ENCODE measurements at regions not wholly inside any gene's neighbourhood (a gene's known extent, or its start where the extent isn't known, plus 50 kb on each side); places are given as distances from the start of the nearest gene placed in this dataset.

DNA sequence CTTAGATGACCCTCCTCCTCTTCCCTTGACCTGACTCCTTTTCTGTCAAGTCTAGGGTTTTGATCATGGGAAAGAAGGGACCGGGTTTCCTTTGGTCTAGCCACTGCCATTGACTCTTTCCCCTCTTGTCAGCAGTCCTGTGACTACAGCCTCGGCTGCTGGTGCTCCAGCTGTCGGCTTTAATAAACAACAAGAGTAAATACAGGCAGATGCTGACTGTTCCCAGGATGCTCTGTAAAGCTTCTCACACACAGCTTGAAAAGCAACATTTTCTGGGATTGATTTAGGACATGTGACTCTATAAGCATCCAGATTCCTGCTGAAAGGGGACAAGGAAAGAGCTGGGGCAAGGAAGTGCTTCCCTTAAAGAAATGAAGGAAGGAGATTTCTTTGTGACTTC is 53.5 kb upstream of the CTTNBP2NL start:
- Mint-ChIP-seq H3K36me3 (no peaks in the 10 kb centered on the region), H3K27me3 (peaks cover 30% of the 10 kb centered on the region), H3K9me3 (peaks cover 2% of the 10 kb centered on the region), H3K4me1 (peaks cover 21% of the 10 kb centered on the region), H3K4me3 (no peak overlapping the region), H3K27ac (no peak overlapping the region)
- CTCF ChIA-PET: no interaction called here
- DNase-seq: no peak

DNA sequence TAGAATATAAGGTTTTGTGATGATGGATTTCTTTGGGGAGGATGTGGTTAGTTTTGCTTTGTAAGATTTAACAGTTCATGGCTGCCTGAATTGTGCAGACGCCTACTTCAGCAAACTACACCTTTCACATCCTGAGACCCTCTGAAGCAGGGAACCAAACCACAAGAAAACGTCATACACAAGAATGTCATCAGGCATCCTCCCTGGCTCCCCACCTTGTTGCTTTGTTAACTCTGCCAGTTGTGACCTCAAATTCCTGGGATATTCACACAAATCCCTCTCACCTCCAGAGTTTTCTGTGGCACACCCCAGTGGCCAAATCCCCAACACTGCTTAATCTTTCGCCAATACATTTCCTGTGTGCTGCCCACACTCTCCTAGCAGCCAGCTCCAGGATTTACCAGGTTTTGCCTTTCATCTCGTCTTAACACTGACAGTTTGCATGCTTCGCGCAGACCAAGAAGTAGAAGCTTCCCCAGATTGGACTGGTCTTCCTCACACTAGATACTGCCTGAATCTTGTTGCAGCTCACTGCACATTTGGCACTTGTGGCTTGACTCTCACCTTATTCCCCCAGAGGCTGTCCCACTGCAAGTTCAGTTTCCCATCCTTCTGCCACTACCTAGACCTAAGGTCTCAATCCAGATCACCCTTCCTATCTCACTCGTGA is 51.1 kb upstream of the CTTNBP2NL start:
- H3K4me1 Mint-ChIP-seq: peaks cover 21% of the 10 kb centered on the region
- peaks cover 17% of the 10 kb centered on the region for H3K27me3 Mint-ChIP-seq
- peaks cover 2% of the 10 kb centered on the region for H3K9me3 Mint-ChIP-seq
- H3K4me3 Mint-ChIP-seq: no peak overlapping the region
- no peaks in the 10 kb centered on the region for H3K36me3 Mint-ChIP-seq
- CTCF ChIA-PET: interaction anchor here (0.9 to 1.5 kb wide), 3 partner anchors 8 to 25 kb away, joined by 3 to 6 read pairs (median 3); no protein-coding TSS in a partner anchor
- peak; percentile 36 for DNase-seq
- H3K27ac Mint-ChIP-seq: peak overlapping the region; percentile 82
